Smooth muscle cell (in vitro differentiated cells): ENCODE measurements at regions not wholly inside any gene's neighbourhood (a gene's known extent, or its start where the extent isn't known, plus 50 kb on each side); places are given as distances from the start of the nearest gene placed in this dataset.

Experiments used
- DNase-seq: peaks from one replicate; lab custom pipeline; 2025; ENCODE audit not compliant: unreplicated experiment; lab: John Stamatoyannopoulos, UW
- H2AFZ ChIP-seq: fragments of 200-600 bp; sonication (generic); 2 replicates; pipeline ENCODE4 v1.6.0; 2016; ENCODE audit warnings: antibody characterized with exemption, low read depth, mild to moderate bottlenecking
- H3F3A ChIP-seq: fragments of 200-600 bp; sonication (generic); 2 replicates; pipeline ENCODE4 v1.6.0; 2017; ENCODE audit warnings: antibody characterized with exemption, low read depth
- H3K27ac ChIP-seq: fragments of 200-600 bp; sonication (generic); 2 replicates; pipeline ENCODE4 v1.5.1; 2016; ENCODE audit warnings: low read depth, mild to moderate bottlenecking
- H3K27me3 ChIP-seq: fragments of 200-600 bp; sonication (generic); 2 replicates; pipeline ENCODE4 v1.6.1; 2016; ENCODE audit warnings: low read depth, mild to moderate bottlenecking
- H3K36me3 ChIP-seq: fragments of 200-600 bp; sonication (generic); 2 replicates; pipeline ENCODE4 v1.5.1; 2016; ENCODE audit warnings: low read depth
- H3K4me1 ChIP-seq: fragments of 200-600 bp; sonication (generic); 2 replicates; pipeline ENCODE4 v1.5.1; 2016; ENCODE audit warnings: low read depth
- H3K4me2 ChIP-seq: fragments of 200-600 bp; sonication (generic); 2 replicates; pipeline ENCODE4 v1.6.0; 2016; ENCODE audit warnings: mild to moderate bottlenecking
- H3K4me3 ChIP-seq: fragments of 200-600 bp; sonication (generic); 2 replicates; pipeline ENCODE4 v1.5.1; 2016; ENCODE audit warnings: mild to moderate bottlenecking
- H3K79me2 ChIP-seq: fragments of 200-600 bp; sonication (generic); 2 replicates; pipeline ENCODE4 v1.6.0; 2016; ENCODE audit warnings: low read depth, mild to moderate bottlenecking
- H3K9ac ChIP-seq: fragments of 200-600 bp; sonication (generic); 2 replicates; pipeline ENCODE4 v1.6.0; 2016; ENCODE audit warnings: low read depth
- H3K9me3 ChIP-seq: fragments of 200-600 bp; sonication (generic); replicated peaks from 2 replicates; pipeline ENCODE4 v1.5.1; 2016; ENCODE audit warnings: low read depth
- H4K20me1 ChIP-seq: fragments of 200-600 bp; sonication (generic); 2 replicates; pipeline ENCODE4 v1.6.0; 2016; ENCODE audit warnings: low read depth
- WGBS: methylation state at CpG from one replicate; pipeline ENCODE4 v1.1.7; 2016; ENCODE audit warnings: low lambda C conversion rate; 5-methylcytosine and 5-hydroxymethylcytosine counted together
- TF ChIP-seq, protein P1 (sequence below): fragments of 200-600 bp; sonication (generic); IDR thresholded peaks from 2 replicates; pipeline ENCODE4 v1.5.1; 2017; ENCODE audit warnings: borderline replicate concordance, mild to moderate bottlenecking, antibody characterized with exemption; ENCODE audit not compliant: insufficient read depth, poor library complexity, severe bottlenecking

DNA sequence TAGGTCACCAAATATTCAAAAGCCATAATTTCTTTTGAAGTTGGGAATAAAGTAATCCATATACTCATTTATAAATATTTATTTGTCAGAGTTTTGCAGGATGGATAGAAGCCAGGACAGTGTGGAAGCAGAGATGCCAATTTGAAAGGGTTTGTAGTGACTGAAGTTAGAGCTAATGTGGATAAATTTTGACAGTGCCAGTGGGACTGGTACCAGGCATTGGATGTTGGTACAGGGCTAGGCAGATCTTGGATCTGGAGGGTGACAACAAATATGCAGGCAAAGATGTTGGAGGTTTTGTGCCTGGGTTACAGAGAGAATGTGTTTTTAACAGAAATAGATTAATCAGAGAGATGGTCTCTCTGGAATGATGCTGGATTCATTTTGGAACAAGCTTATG, 135.6 kb downstream of the DMRTA1 start:
- Histone ChIP-seq H3K79me2 (no peaks in the 10 kb centered on the region), H3K4me1 (no peaks in the 10 kb centered on the region), H3K4me2 (no peak overlapping the region), H3K27ac (no peak overlapping the region), H3K36me3 (no peaks in the 10 kb centered on the region), H3K9ac (no peak overlapping the region), H4K20me1 (peaks cover 24% of the 10 kb centered on the region), H3K4me3 (no peak overlapping the region), H3K27me3 (no peaks in the 10 kb centered on the region), H3F3A (no peaks in the 10 kb centered on the region), H2AFZ (no peak overlapping the region), H3K9me3 (no peaks in the 10 kb centered on the region)
- TF ChIP-seq, protein P1, sequence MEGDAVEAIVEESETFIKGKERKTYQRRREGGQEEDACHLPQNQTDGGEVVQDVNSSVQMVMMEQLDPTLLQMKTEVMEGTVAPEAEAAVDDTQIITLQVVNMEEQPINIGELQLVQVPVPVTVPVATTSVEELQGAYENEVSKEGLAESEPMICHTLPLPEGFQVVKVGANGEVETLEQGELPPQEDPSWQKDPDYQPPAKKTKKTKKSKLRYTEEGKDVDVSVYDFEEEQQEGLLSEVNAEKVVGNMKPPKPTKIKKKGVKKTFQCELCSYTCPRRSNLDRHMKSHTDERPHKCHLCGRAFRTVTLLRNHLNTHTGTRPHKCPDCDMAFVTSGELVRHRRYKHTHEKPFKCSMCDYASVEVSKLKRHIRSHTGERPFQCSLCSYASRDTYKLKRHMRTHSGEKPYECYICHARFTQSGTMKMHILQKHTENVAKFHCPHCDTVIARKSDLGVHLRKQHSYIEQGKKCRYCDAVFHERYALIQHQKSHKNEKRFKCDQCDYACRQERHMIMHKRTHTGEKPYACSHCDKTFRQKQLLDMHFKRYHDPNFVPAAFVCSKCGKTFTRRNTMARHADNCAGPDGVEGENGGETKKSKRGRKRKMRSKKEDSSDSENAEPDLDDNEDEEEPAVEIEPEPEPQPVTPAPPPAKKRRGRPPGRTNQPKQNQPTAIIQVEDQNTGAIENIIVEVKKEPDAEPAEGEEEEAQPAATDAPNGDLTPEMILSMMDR: no peak
- DNase-seq: no peak

DNA sequence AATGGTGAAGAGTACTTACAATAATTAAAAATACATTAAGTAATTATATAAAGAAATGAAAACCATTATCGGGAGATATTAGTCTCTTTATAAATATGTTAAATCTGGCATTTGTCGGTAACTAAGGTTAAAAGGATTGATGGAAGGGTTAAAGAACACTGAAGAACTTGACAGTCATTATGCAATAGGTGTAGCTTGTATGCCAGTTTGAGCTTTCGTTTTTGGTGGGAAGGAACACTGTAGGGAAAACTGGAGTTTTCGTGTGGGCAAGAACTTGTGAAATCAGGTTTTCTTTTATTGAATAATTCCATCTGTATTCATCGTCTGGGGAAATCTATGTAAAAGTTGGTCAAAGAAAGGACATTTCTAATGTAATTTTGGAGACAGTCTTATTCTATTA, 142.3 kb downstream of the DMRTA1 start:
- no peaks in the 10 kb centered on the region for H3K36me3 ChIP-seq
- TF ChIP-seq, protein P1: no peak
- no peaks in the 10 kb centered on the region for H3K27me3 ChIP-seq
- no peaks in the 10 kb centered on the region for H3K9me3 ChIP-seq
- no peak for DNase-seq
- H3K4me1 ChIP-seq: no peaks in the 10 kb centered on the region
- H3K4me3 ChIP-seq: no peak overlapping the region
- no peak overlapping the region for H2AFZ ChIP-seq
- no peaks in the 10 kb centered on the region for H3F3A ChIP-seq
- H3K27ac ChIP-seq: no peak overlapping the region
- H3K79me2 ChIP-seq: no peaks in the 10 kb centered on the region
- peaks cover 42% of the 10 kb centered on the region for H4K20me1 ChIP-seq
- WGBS: 95% methylated on average over 5 of the region's 5 CpGs
- H3K9ac ChIP-seq: no peak overlapping the region
- H3K4me2 ChIP-seq: no peak overlapping the region

DNA sequence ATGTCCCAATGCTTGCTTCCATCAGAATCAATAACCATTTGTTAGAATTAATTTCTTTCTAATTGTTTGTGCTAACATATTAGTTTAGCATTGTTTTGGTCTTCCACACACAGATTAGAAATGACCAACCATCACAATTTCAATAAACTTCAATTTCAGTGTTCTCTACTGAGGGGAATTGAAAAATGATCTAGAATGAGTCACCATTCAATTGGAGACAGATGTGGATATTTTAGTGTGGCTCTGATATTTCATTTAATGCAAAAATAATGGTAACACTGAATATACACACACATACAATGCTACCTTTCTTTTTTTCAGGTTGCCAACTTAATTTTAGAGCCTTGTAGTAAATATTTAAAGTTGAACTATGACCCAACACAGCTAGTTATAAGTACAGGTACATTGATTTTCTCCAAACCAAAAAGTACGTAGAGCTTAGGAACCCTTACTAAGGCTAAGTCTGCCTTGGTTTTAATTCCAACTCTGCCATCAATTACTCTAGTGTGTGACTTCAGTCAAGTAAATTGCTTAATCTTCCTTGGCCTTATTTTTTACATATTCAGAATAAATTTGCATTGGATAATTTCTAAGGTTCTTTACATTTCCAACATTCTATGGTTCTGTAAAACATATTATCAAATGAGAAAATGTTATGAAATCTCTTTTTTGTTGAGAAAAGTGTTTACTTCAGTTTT, 143.9 kb downstream of the DMRTA1 start:
- no peak for DNase-seq
- Histone ChIP-seq H4K20me1 (peaks cover 47% of the 10 kb centered on the region), H3K36me3 (no peaks in the 10 kb centered on the region), H3K27ac (no peak overlapping the region), H3K4me1 (no peaks in the 10 kb centered on the region), H3K9ac (no peak overlapping the region), H3K4me2 (no peak overlapping the region), H3K4me3 (no peak overlapping the region), H3F3A (no peaks in the 10 kb centered on the region), H3K79me2 (no peaks in the 10 kb centered on the region), H3K9me3 (no peaks in the 10 kb centered on the region), H2AFZ (no peak overlapping the region), H3K27me3 (no peaks in the 10 kb centered on the region)
- TF ChIP-seq, protein P1: no peak
- WGBS: 100% methylated on average over 1 of the region's 1 CpG

DNA sequence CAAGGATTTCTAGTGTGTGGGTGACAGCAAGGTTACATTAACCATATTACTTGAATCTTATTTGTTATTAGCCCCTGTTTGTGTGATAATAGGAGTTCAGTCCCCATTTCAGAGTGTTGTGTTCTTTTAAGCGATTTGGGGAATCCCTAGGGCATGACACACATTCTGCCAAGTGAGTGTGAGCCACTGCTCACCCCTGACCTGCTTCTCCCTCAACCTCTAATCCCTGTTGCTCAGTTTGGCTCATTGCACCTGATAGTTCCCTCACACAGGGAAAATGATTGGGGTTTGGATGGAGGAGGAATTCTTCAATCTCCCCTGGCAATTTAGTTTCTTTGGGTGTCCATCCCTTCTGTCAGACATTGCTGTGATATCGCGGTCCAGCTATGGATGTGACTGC, 149.2 kb downstream of the DMRTA1 start:
- peaks cover 46% of the 10 kb centered on the region for H4K20me1 ChIP-seq
- H3K9me3 ChIP-seq: no peaks in the 10 kb centered on the region
- no peaks in the 10 kb centered on the region for H3F3A ChIP-seq
- H3K36me3 ChIP-seq: no peaks in the 10 kb centered on the region
- H3K9ac ChIP-seq: no peak overlapping the region
- no peaks in the 10 kb centered on the region for H3K79me2 ChIP-seq
- TF ChIP-seq, protein P1: no peak
- H3K4me3 ChIP-seq: no peak overlapping the region
- no peak overlapping the region for H3K27ac ChIP-seq
- no peak overlapping the region for H2AFZ ChIP-seq
- no peaks in the 10 kb centered on the region for H3K4me1 ChIP-seq
- H3K4me2 ChIP-seq: no peak overlapping the region
- WGBS: 93% methylated on average over 3 of the region's 3 CpGs
- DNase-seq: no peak
- no peaks in the 10 kb centered on the region for H3K27me3 ChIP-seq
